ENCODE measurements at regions not wholly inside any gene's neighbourhood (a gene's known extent, or its start where the extent isn't known, plus 50 kb on each side); places are given as distances from the start of the nearest gene placed in this dataset.

- no peaks in the 10 kb centered on the region for H3K36me3 ChIP-seq
- no peak overlapping the region for H3K4me3 ChIP-seq
- no peak overlapping the region for H3K27ac ChIP-seq
- TF ChIP-seq CTCF (IDR thresholded peaks at IDR 0.05; ENCODE audit: low read depth, low read length) = peak; percentile 38
- no peaks in the 10 kb centered on the region for H3K9me3 ChIP-seq (ENCODE audit: low read depth)
- peak in 1 of 2 donors; percentile 97 for DNase-seq (ENCODE audit: low read depth in 1 of 2, low spot score in 1 of 2)
- H3K27me3 ChIP-seq = no peaks in the 10 kb centered on the region
- H3K4me1 ChIP-seq (ENCODE audit: low read depth) = no peaks in the 10 kb centered on the region
Observed at GRCh38 chr5:27241564-27242257, 203.3 kb upstream of the CDH9 start.

GRCh38 chr5:27240791-27241190 is 202.4 kb upstream of the CDH9 start:
- no peak for TF ChIP-seq CTCF (IDR thresholded peaks at IDR 0.05; ENCODE audit: low read depth, low read length)
- Histone ChIP-seq H3K27ac (no peak overlapping the region), H3K4me3 (no peak overlapping the region), H3K36me3 (no peaks in the 10 kb centered on the region), H3K4me1 (ENCODE audit: low read depth) (no peaks in the 10 kb centered on the region), H3K27me3 (no peaks in the 10 kb centered on the region), H3K9me3 (ENCODE audit: low read depth) (no peaks in the 10 kb centered on the region)
- peak in 1 of 2 donors; percentile 5 for DNase-seq (ENCODE audit: low read depth in 1 of 2, low spot score in 1 of 2)

- Histone ChIP-seq H3K4me1 (ENCODE audit: low read depth) (no peaks in the 10 kb centered on the region), H3K4me3 (no peak overlapping the region), H3K36me3 (no peaks in the 10 kb centered on the region), H3K9me3 (ENCODE audit: low read depth) (no peaks in the 10 kb centered on the region), H3K27ac (no peak overlapping the region), H3K27me3 (no peaks in the 10 kb centered on the region)
- TF ChIP-seq CTCF (IDR thresholded peaks at IDR 0.05; ENCODE audit: low read depth, low read length) = no peak
- DNase-seq (ENCODE audit: low read depth in 1 of 2, low spot score in 1 of 2) = no peak
Observed at GRCh38 chr5:27234916-27235315, 196.5 kb upstream of the CDH9 start.

- H3K27ac ChIP-seq = no peak overlapping the region
- TF ChIP-seq CTCF (IDR thresholded peaks at IDR 0.05; ENCODE audit: low read depth, low read length) = no peak
- no peaks in the 10 kb centered on the region for H3K27me3 ChIP-seq
- no peaks in the 10 kb centered on the region for H3K9me3 ChIP-seq (ENCODE audit: low read depth)
- H3K4me1 ChIP-seq (ENCODE audit: low read depth) = no peaks in the 10 kb centered on the region
- no peak for DNase-seq (ENCODE audit: low read depth in 1 of 2, low spot score in 1 of 2)
- H3K36me3 ChIP-seq = no peaks in the 10 kb centered on the region
- no peak overlapping the region for H3K4me3 ChIP-seq
Observed at GRCh38 chr5:27221410-27221809, 183.0 kb upstream of the CDH9 start.

- DNase-seq (ENCODE audit: low read depth in 1 of 2, low spot score in 1 of 2) = no peak
- Histone ChIP-seq H3K4me1 (ENCODE audit: low read depth) (no peaks in the 10 kb centered on the region), H3K36me3 (no peaks in the 10 kb centered on the region), H3K27ac (no peak overlapping the region), H3K9me3 (ENCODE audit: low read depth) (no peaks in the 10 kb centered on the region), H3K4me3 (no peak overlapping the region), H3K27me3 (no peaks in the 10 kb centered on the region)
- no peak for TF ChIP-seq CTCF (IDR thresholded peaks at IDR 0.05; ENCODE audit: low read depth, low read length)
Observed at GRCh38 chr5:27220752-27221151, 182.4 kb upstream of the CDH9 start.

Measured in cardiac muscle cell (in vitro differentiated cells and primary cell).